ENCODE measurements at regions not wholly inside any gene's neighbourhood (a gene's known extent, or its start where the extent isn't known, plus 50 kb on each side); places are given as distances from the start of the nearest gene placed in this dataset.
"Not testable (repeated sequence)": the region's sequence is repeated elsewhere in the genome, so short reads cannot be mapped to it uniquely, and the experiment has no call there.

GRCh38 chr6:14477559-14477958, 360.0 kb downstream of the CD83 start:
- Histone ChIP-seq H3K27ac (ENCODE audit: low read depth, low read length, poor library complexity, severe bottlenecking) (no peak overlapping the region), H3K4me2 (ENCODE audit: low read length) (no peak overlapping the region), H3K36me3 (ENCODE audit: insufficient read depth, low read length) (no peaks in the 10 kb centered on the region), H3K9me2 (ENCODE audit: insufficient read depth, low read length) (no peaks in the 10 kb centered on the region), H3K79me2 (ENCODE audit: insufficient read depth, low read depth, low read length) (no peaks in the 10 kb centered on the region), H3K4me1 (ENCODE audit: insufficient read depth, low read length, poor library complexity, severe bottlenecking) (peaks cover 6% of the 10 kb centered on the region), H2AFZ (ENCODE audit: low read length) (no peak overlapping the region), H4K20me1 (ENCODE audit: insufficient read depth, low read length) (no peaks in the 10 kb centered on the region), H3K9me3 (ENCODE audit: low read length) (peaks cover 8% of the 10 kb centered on the region; the same call in 1 of the 2 replicates), H3K4me3 (ENCODE audit: low read depth, low read length, poor library complexity, severe bottlenecking) (no peak overlapping the region)
- CTCF ChIA-PET (ENCODE audit: unreplicated experiment) = no interaction called here
- POLR2A ChIA-PET = no interaction called here
- TF ChIP-seq EZH2phosphoT487 (IDR thresholded peaks at IDR 0.05; ENCODE audit: borderline replicate concordance, low read depth, low read length) (no peak), CTCF (conservative IDR thresholded peaks at IDR 0.05; ENCODE audit: low read length) (no peak)
- intact Hi-C loops (cut with micrococcal nuclease; ENCODE audit: unreplicated experiment) = no loop called here
- DNase-seq (ENCODE audit: low spot score) = no peak
- BruUV-seq (replicated peaks) = no TSS peak

- Histone ChIP-seq H4K20me1 (ENCODE audit: insufficient read depth, low read length) (no peaks in the 10 kb centered on the region), H2AFZ (ENCODE audit: low read length) (no peak overlapping the region), H3K4me3 (ENCODE audit: low read depth, low read length, poor library complexity, severe bottlenecking) (no peak overlapping the region), H3K4me2 (ENCODE audit: low read length) (no peak overlapping the region), H3K9me2 (ENCODE audit: insufficient read depth, low read length) (no peaks in the 10 kb centered on the region), H3K27ac (ENCODE audit: low read depth, low read length, poor library complexity, severe bottlenecking) (no peak overlapping the region), H3K4me1 (ENCODE audit: insufficient read depth, low read length, poor library complexity, severe bottlenecking) (peaks cover 6% of the 10 kb centered on the region), H3K9me3 (ENCODE audit: low read length) (no peaks in the 10 kb centered on the region), H3K79me2 (ENCODE audit: insufficient read depth, low read depth, low read length) (no peaks in the 10 kb centered on the region), H3K36me3 (ENCODE audit: insufficient read depth, low read length) (no peaks in the 10 kb centered on the region)
- ChIA-PET POLR2A (interaction anchor here (0.6 kb wide), 1 partner anchor 269 kb away, joined by 3 read pairs; no protein-coding TSS in a partner anchor), CTCF (ENCODE audit: unreplicated experiment) (no interaction called here)
- TF ChIP-seq CTCF (conservative IDR thresholded peaks at IDR 0.05; ENCODE audit: low read length) (no peak), EZH2phosphoT487 (IDR thresholded peaks at IDR 0.05; ENCODE audit: borderline replicate concordance, low read depth, low read length) (no peak)
- intact Hi-C loops (cut with micrococcal nuclease; ENCODE audit: unreplicated experiment) = no loop called here
- BruUV-seq (replicated peaks) = no TSS peak
- no peak for DNase-seq (ENCODE audit: low spot score)
Measured at GRCh38 chr6:14478381-14479225, 361.0 kb downstream of the CD83 start.

- H2AFZ ChIP-seq (ENCODE audit: low read length); H3K79me2 ChIP-seq (ENCODE audit: insufficient read depth, low read depth, low read length); H4K20me1 ChIP-seq (ENCODE audit: insufficient read depth, low read length); H3K4me2 ChIP-seq (ENCODE audit: low read length); H3K9me3 ChIP-seq (ENCODE audit: low read length); H3K27ac ChIP-seq (ENCODE audit: low read depth, low read length, poor library complexity, severe bottlenecking); intact Hi-C loops (cut with micrococcal nuclease; ENCODE audit: unreplicated experiment); H3K4me3 ChIP-seq (ENCODE audit: low read depth, low read length, poor library complexity, severe bottlenecking); BruUV-seq (replicated peaks); CTCF ChIA-PET (ENCODE audit: unreplicated experiment); H3K36me3 ChIP-seq (ENCODE audit: insufficient read depth, low read length); H3K9me2 ChIP-seq (ENCODE audit: insufficient read depth, low read length); DNase-seq (ENCODE audit: low spot score); POLR2A ChIA-PET; H3K4me1 ChIP-seq (ENCODE audit: insufficient read depth, low read length, poor library complexity, severe bottlenecking): not testable (repeated sequence)
Measured at GRCh38 chr6:14481946-14482345, 364.4 kb downstream of the CD83 start.
